ENCODE measurements at regions not wholly inside any gene's neighbourhood (a gene's known extent, or its start where the extent isn't known, plus 50 kb on each side); places are given as distances from the start of the nearest gene placed in this dataset.

- TF ChIP-seq CTCF (IDR thresholded peaks at IDR 0.05; ENCODE audit: poor library complexity, severe bottlenecking) (no peak), EP300 (conservative IDR thresholded peaks at IDR 0.05; ENCODE audit: poor library complexity, severe bottlenecking) (no peak), RAD21 (conservative IDR thresholded peaks at IDR 0.05) (no peak), POLR2AphosphoS5 (IDR thresholded peaks at IDR 0.05) (no peak)
These were observed 225.8 kb downstream of the MEF2C start for GRCh38 chr5:88657136-88657535.

Measured in neural cell (in vitro differentiated cells).